ENCODE measurements at regions not wholly inside any gene's neighbourhood (a gene's known extent, or its start where the extent isn't known, plus 50 kb on each side); places are given as distances from the start of the nearest gene placed in this dataset.

- no peak overlapping the region for H3K4me3 ChIP-seq
- no peak overlapping the region for H3K4me3 Mint-ChIP-seq
- H3K4me1 Mint-ChIP-seq, result no peaks in the 10 kb centered on the region
These were observed 835.6 kb downstream of the TBC1D32 start for GRCh38 chr6:120498711-120499110.

More at GRCh38 chr6:120498711-120499110, 835.6 kb downstream of the TBC1D32 start:
- H2AFZ ChIP-seq, result no peak overlapping the region
- Mint-ChIP-seq H3K27me3 (ENCODE audit: insufficient read depth, low read depth, poor library complexity) (no peaks in the 10 kb centered on the region), H3K27ac (no peak overlapping the region), H3K9me3 (no peaks in the 10 kb centered on the region), H3K36me3 (ENCODE audit: low read depth) (no peaks in the 10 kb centered on the region)
- ATAC-seq (no peak), DNase-seq (ENCODE audit: low spot score) (no peak)
- no peaks in the 10 kb centered on the region for H3K27me3 ChIP-seq (ENCODE audit: insufficient read depth)
- H3K4me2 ChIP-seq, result no peak overlapping the region
- no peaks in the 10 kb centered on the region for H4K20me1 ChIP-seq (replicated peaks; ENCODE audit: insufficient read depth)
- TF ChIP-seq EZH2phosphoT487 (IDR thresholded peaks at IDR 0.05; ENCODE audit: unreplicated experiment) (no peak), POLR2AphosphoS5 (IDR thresholded peaks at IDR 0.05; ENCODE audit: low read depth) (no peak), EZH2 (IDR thresholded peaks at IDR 0.05; ENCODE audit: low read depth, unreplicated experiment) (no peak), CTCF (conservative IDR thresholded peaks at IDR 0.05; ENCODE audit: low read depth in 2 of 2) (no peak), ZNF331 (CRISPR knock-in tag; IDR thresholded peaks at IDR 0.05; ENCODE audit: low read depth) (no peak), JUNB (IDR thresholded peaks at IDR 0.05; ENCODE audit: unreplicated experiment) (no peak), STAT1 (IDR thresholded peaks at IDR 0.05; ENCODE audit: unreplicated experiment) (no peak)
- TF ChIP-seq, protein P1, sequence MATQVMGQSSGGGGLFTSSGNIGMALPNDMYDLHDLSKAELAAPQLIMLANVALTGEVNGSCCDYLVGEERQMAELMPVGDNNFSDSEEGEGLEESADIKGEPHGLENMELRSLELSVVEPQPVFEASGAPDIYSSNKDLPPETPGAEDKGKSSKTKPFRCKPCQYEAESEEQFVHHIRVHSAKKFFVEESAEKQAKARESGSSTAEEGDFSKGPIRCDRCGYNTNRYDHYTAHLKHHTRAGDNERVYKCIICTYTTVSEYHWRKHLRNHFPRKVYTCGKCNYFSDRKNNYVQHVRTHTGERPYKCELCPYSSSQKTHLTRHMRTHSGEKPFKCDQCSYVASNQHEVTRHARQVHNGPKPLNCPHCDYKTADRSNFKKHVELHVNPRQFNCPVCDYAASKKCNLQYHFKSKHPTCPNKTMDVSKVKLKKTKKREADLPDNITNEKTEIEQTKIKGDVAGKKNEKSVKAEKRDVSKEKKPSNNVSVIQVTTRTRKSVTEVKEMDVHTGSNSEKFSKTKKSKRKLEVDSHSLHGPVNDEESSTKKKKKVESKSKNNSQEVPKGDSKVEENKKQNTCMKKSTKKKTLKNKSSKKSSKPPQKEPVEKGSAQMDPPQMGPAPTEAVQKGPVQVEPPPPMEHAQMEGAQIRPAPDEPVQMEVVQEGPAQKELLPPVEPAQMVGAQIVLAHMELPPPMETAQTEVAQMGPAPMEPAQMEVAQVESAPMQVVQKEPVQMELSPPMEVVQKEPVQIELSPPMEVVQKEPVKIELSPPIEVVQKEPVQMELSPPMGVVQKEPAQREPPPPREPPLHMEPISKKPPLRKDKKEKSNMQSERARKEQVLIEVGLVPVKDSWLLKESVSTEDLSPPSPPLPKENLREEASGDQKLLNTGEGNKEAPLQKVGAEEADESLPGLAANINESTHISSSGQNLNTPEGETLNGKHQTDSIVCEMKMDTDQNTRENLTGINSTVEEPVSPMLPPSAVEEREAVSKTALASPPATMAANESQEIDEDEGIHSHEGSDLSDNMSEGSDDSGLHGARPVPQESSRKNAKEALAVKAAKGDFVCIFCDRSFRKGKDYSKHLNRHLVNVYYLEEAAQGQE (IDR thresholded peaks at IDR 0.05; ENCODE audit: unreplicated experiment), result no peak
- TF ChIP-seq, protein P2, sequence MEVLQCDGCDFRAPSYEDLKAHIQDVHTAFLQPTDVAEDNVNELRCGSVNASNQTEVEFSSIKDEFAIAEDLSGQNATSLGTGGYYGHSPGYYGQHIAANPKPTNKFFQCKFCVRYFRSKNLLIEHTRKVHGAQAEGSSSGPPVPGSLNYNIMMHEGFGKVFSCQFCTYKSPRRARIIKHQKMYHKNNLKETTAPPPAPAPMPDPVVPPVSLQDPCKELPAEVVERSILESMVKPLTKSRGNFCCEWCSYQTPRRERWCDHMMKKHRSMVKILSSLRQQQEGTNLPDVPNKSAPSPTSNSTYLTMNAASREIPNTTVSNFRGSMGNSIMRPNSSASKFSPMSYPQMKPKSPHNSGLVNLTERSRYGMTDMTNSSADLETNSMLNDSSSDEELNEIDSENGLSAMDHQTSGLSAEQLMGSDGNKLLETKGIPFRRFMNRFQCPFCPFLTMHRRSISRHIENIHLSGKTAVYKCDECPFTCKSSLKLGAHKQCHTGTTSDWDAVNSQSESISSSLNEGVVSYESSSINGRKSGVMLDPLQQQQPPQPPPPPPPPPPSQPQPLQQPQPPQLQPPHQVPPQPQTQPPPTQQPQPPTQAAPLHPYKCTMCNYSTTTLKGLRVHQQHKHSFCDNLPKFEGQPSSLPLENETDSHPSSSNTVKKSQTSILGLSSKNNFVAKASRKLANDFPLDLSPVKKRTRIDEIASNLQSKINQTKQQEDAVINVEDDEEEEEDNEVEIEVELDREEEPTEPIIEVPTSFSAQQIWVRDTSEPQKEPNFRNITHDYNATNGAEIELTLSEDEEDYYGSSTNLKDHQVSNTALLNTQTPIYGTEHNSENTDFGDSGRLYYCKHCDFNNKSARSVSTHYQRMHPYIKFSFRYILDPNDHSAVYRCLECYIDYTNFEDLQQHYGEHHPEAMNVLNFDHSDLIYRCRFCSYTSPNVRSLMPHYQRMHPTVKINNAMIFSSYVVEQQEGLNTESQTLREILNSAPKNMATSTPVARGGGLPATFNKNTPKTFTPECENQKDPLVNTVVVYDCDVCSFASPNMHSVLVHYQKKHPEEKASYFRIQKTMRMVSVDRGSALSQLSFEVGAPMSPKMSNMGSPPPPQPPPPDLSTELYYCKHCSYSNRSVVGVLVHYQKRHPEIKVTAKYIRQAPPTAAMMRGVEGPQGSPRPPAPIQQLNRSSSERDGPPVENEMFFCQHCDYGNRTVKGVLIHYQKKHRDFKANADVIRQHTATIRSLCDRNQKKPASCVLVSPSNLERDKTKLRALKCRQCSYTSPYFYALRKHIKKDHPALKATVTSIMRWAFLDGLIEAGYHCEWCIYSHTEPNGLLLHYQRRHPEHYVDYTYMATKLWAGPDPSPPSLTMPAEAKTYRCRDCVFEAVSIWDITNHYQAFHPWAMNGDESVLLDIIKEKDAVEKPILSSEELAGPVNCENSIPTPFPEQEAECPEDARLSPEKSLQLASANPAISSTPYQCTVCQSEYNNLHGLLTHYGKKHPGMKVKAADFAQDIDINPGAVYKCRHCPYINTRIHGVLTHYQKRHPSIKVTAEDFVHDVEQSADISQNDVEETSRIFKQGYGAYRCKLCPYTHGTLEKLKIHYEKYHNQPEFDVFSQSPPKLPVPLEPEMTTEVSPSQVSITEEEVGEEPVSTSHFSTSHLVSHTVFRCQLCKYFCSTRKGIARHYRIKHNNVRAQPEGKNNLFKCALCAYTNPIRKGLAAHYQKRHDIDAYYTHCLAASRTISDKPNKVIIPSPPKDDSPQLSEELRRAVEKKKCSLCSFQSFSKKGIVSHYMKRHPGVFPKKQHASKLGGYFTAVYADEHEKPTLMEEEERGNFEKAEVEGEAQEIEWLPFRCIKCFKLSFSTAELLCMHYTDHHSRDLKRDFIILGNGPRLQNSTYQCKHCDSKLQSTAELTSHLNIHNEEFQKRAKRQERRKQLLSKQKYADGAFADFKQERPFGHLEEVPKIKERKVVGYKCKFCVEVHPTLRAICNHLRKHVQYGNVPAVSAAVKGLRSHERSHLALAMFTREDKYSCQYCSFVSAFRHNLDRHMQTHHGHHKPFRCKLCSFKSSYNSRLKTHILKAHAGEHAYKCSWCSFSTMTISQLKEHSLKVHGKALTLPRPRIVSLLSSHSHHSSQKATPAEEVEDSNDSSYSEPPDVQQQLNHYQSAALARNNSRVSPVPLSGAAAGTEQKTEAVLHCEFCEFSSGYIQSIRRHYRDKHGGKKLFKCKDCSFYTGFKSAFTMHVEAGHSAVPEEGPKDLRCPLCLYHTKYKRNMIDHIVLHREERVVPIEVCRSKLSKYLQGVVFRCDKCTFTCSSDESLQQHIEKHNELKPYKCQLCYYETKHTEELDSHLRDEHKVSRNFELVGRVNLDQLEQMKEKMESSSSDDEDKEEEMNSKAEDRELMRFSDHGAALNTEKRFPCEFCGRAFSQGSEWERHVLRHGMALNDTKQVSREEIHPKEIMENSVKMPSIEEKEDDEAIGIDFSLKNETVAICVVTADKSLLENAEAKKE (CRISPR knock-in tag; IDR thresholded peaks at IDR 0.05), result no peak
- TF ChIP-seq, protein P3, sequence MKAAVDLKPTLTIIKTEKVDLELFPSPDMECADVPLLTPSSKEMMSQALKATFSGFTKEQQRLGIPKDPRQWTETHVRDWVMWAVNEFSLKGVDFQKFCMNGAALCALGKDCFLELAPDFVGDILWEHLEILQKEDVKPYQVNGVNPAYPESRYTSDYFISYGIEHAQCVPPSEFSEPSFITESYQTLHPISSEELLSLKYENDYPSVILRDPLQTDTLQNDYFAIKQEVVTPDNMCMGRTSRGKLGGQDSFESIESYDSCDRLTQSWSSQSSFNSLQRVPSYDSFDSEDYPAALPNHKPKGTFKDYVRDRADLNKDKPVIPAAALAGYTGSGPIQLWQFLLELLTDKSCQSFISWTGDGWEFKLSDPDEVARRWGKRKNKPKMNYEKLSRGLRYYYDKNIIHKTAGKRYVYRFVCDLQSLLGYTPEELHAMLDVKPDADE (IDR thresholded peaks at IDR 0.05), result no peak
- H3K79me2 ChIP-seq (replicated peaks; ENCODE audit: insufficient read depth), result no peaks in the 10 kb centered on the region
- H3K27ac ChIP-seq (ENCODE audit: low read depth), result no peak overlapping the region
- no peaks in the 10 kb centered on the region for H3F3A ChIP-seq (replicated peaks; ENCODE audit: low read depth)
- no peaks in the 10 kb centered on the region for H3K36me3 ChIP-seq (ENCODE audit: insufficient read depth)
- no peaks in the 10 kb centered on the region for H3K4me1 ChIP-seq (ENCODE audit: insufficient read depth)
- H3K9me2 ChIP-seq (ENCODE audit: insufficient read depth), result no peaks in the 10 kb centered on the region
